ENCODE measurements at regions not wholly inside any gene's neighbourhood (a gene's known extent, or its start where the extent isn't known, plus 50 kb on each side); places are given as distances from the start of the nearest gene placed in this dataset.

DNA sequence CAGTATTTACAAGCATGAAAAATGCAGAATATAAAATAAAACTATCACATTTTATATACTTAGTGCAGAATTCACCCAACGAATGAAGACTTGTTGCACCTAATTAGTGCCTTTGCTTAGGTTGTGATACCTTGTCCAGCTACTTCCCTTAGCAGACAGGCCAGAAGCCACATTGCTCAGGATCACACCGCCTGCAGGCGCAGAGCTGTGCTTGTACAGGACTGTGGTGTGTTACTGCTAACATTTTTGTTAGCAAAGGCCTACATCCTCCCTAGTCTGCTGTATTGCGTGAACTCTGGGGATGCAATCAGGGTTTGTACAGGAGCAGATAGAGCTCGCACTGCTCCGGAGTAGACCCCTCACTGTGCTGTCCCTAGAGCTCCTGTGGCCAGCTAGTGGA is 336.9 kb downstream of the CBLN2 start:
- H3K4me3 ChIP-seq (replicated peaks; ENCODE audit: low read depth, low read length), result no peak overlapping the region
- TF ChIP-seq, protein P1, sequence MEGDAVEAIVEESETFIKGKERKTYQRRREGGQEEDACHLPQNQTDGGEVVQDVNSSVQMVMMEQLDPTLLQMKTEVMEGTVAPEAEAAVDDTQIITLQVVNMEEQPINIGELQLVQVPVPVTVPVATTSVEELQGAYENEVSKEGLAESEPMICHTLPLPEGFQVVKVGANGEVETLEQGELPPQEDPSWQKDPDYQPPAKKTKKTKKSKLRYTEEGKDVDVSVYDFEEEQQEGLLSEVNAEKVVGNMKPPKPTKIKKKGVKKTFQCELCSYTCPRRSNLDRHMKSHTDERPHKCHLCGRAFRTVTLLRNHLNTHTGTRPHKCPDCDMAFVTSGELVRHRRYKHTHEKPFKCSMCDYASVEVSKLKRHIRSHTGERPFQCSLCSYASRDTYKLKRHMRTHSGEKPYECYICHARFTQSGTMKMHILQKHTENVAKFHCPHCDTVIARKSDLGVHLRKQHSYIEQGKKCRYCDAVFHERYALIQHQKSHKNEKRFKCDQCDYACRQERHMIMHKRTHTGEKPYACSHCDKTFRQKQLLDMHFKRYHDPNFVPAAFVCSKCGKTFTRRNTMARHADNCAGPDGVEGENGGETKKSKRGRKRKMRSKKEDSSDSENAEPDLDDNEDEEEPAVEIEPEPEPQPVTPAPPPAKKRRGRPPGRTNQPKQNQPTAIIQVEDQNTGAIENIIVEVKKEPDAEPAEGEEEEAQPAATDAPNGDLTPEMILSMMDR (IDR thresholded peaks at IDR 0.05; ENCODE audit: low read length, missing control alignments), result no peak
- no peak for DNase-seq (ENCODE audit: low read depth)

GRCh38 chr18:72206814-72207213 is 337.3 kb downstream of the CBLN2 start:
- TF ChIP-seq, protein P1 (IDR thresholded peaks at IDR 0.05; ENCODE audit: low read length, missing control alignments), result no peak
- no peak for DNase-seq (ENCODE audit: low read depth)
- H3K4me3 ChIP-seq (replicated peaks; ENCODE audit: low read depth, low read length), result no peak overlapping the region

GRCh38 chr18:72201032-72201431 is 343.1 kb downstream of the CBLN2 start:
- TF ChIP-seq, protein P1 (IDR thresholded peaks at IDR 0.05; ENCODE audit: low read length, missing control alignments), result no peak
- no peak overlapping the region for H3K4me3 ChIP-seq (replicated peaks; ENCODE audit: low read depth, low read length)
- no peak for DNase-seq (ENCODE audit: low read depth)

DNA sequence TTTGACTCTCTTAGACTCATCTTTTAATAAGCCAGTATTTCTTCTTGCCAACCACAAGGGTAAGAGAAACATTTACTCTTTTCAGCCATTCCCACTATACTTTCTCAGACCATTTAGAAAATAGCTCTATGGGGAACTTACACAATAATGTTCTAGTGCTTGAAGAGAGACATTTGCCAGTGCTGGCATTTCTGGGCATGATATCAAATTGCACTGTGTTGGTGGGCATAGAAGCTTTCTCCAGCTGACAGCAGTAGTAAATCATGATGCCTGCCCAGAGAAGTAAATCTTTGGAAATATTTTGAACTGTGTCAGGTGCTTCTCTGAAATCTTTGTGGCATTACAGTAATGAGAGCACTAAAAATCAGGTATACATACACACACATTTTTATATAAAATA is 346.6 kb downstream of the CBLN2 start:
- H3K4me3 ChIP-seq (replicated peaks; ENCODE audit: low read depth, low read length), result no peak overlapping the region
- no peak for DNase-seq (ENCODE audit: low read depth)
- TF ChIP-seq, protein P1 (IDR thresholded peaks at IDR 0.05; ENCODE audit: low read length, missing control alignments), result no peak

DNA sequence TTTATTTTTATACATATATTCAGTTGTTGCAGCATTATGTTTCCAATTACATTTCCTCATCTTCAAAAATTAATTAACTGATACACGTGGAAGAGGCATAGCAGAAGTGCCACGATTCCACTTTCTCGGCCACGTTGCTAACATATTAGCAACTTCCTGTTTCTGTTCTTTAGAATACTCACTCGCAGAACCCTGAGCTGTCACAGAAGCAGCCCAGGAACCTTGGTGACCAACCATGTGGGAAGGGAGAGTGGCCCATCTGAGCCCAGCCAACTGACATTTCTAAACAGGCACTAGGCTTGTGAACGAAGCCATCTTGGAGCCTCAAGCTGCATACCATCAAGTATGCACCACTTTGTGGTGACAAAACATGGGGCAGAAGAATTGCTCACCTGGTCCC is 350.1 kb downstream of the CBLN2 start:
- H3K4me3 ChIP-seq (replicated peaks; ENCODE audit: low read depth, low read length), result no peak overlapping the region
- DNase-seq (ENCODE audit: low read depth), result no peak
- TF ChIP-seq, protein P1 (IDR thresholded peaks at IDR 0.05; ENCODE audit: low read length, missing control alignments), result no peak

- TF ChIP-seq, protein P1 (IDR thresholded peaks at IDR 0.05; ENCODE audit: low read length, missing control alignments), result no peak
- DNase-seq (ENCODE audit: low read depth), result no peak
- no peak overlapping the region for H3K4me3 ChIP-seq (replicated peaks; ENCODE audit: low read depth, low read length)
These were observed 356.2 kb downstream of the CBLN2 start for GRCh38 chr18:72187956-72188355.

DNA sequence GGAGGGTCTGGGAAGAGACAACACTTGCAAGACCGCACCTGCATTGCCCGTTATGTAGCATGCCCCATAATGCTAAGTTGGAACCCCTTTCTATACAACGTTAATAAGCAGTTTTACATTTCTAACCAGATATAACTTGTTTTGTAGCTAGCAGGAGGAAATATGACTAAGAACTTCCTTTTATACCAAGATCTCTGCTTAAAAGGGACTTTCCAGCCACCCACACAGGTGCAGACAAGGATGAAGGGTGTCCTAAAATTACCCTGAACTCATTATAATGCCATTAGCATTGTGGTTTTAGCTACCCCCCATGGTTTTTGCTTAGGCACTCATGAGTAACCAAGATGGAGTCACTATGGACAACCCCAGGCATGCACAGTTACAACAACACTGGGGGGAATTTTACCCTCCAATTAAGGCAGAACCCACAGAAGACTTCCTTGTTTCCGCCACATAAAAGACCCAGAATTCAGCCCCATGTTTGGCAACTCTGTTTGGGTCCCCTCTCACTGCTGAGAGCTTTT is 362.8 kb downstream of the CBLN2 start:
- TF ChIP-seq, protein P1 (IDR thresholded peaks at IDR 0.05; ENCODE audit: low read length, missing control alignments), result no peak
- no peak overlapping the region for H3K4me3 ChIP-seq (replicated peaks; ENCODE audit: low read depth, low read length)
- DNase-seq (ENCODE audit: low read depth), result no peak
